Fibroblast of lung (primary cell): ENCODE measurements at regions not wholly inside any gene's neighbourhood (a gene's known extent, or its start where the extent isn't known, plus 50 kb on each side); places are given as distances from the start of the nearest gene placed in this dataset.

Source experiments
- DNase-seq, 2 donors: peaks; one replicate each; pipeline versions ENCODE4 v3.0.0 to v3.0.0-alpha.2; 2010; ENCODE audit warnings: low read depth in 2 of 2
- H2AFZ ChIP-seq: 2 replicates; pipeline ENCODE4 v1.5.1; 2012; ENCODE audit warnings: low read length, control low read depth, inconsistent platforms
- H3K27ac ChIP-seq: 2 replicates; pipeline ENCODE4 v1.5.1; 2011; ENCODE audit warnings: low read length, control low read depth; ENCODE audit not compliant: insufficient read depth
- H3K27me3 ChIP-seq: 2 replicates; pipeline ENCODE4 v1.5.1; 2011; ENCODE audit warnings: mild to moderate bottlenecking, low read length; ENCODE audit not compliant: control insufficient read depth, insufficient read depth
- H3K36me3 ChIP-seq: 2 replicates; pipeline ENCODE4 v1.5.1; 2011; ENCODE audit warnings: low read length; ENCODE audit not compliant: control insufficient read depth, insufficient read depth
- H3K4me1 ChIP-seq: 2 replicates; pipeline ENCODE4 v1.5.1; 2011; ENCODE audit warnings: low read length; ENCODE audit not compliant: control insufficient read depth, insufficient read depth; ENCODE audit errors: extremely low read depth
- H3K4me2 ChIP-seq: 2 replicates; pipeline ENCODE4 v1.5.1; 2011; ENCODE audit warnings: low read length, control low read depth; ENCODE audit not compliant: insufficient read depth; ENCODE audit errors: extremely low read depth
- H3K4me3 ChIP-seq, 4 experiments: fragments of 200-600 bp in 1 of 4; sonication (generic) in 1 of 4; replicated peaks in 1 of 4; 2 replicates each; pipeline ENCODE4 v1.5.1; 2011 to 2016; ENCODE audit warnings: low read length in 4 of 4, low read depth in 3 of 4, mild to moderate bottlenecking in 3 of 4, control low read depth in 2 of 4, inconsistent platforms in 1 of 4, mixed read lengths in 1 of 4; ENCODE audit not compliant: insufficient read depth in 1 of 4; ENCODE audit errors: control extremely low read depth in 1 of 4
- H3K79me2 ChIP-seq: 2 replicates; pipeline ENCODE4 v1.5.1; 2012; ENCODE audit warnings: mild to moderate bottlenecking, low read length, inconsistent platforms; ENCODE audit not compliant: control insufficient read depth, insufficient read depth
- H3K9ac ChIP-seq: 2 replicates; pipeline ENCODE4 v1.5.1; 2011; ENCODE audit warnings: mild to moderate bottlenecking, low read length, control low read depth; ENCODE audit not compliant: insufficient read depth
- H3K9me3 ChIP-seq: 2 replicates; pipeline ENCODE4 v1.5.1; 2012; ENCODE audit warnings: low read depth, low read length; ENCODE audit not compliant: control insufficient read depth, insufficient read depth
- H4K20me1 ChIP-seq: 2 replicates; pipeline ENCODE4 v1.5.1; 2011; ENCODE audit warnings: low read length; ENCODE audit not compliant: control insufficient read depth, insufficient read depth; ENCODE audit errors: extremely low read depth
- EZH2 ChIP-seq: IDR thresholded peaks from 2 replicates; pipeline ENCODE4 v1.5.1; 2012; ENCODE audit warnings: low read length, control low read depth, mild to moderate bottlenecking; ENCODE audit errors: missing control alignments
- TF ChIP-seq, protein P1 (sequence below), 2 donors: IDR thresholded peaks in 1 of 2; conservative IDR thresholded peaks in 1 of 2; 1 replicate in 1 of 2; 2 replicates in 1 of 2; pipeline ENCODE4 v1.5.1; 2011 to 2012; ENCODE audit warnings: low read length in 2 of 2, control low read depth in 1 of 2, inconsistent platforms in 1 of 2, low read depth in 1 of 2, mild to moderate bottlenecking in 1 of 2

DNA sequence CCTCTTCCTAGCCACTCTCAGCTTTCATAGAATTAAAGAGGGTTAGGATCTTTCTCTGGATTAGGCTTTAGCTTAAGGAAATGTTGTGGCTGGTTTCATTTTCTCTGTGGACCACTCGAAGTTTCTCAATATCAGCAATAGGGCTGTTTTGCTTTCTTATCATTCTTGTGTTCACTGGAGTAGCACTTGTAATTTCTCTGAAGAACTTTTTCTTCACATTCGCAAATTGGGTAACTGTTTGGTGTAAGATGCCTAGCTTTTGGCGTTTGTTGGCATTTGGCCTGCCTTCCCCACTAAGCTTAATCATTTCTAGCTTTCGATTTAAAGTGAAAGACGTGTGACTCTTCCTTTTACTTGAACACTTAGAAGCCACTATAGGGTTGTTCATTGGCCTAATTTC lies 210.8 kb upstream of the PROX1 start:
- H4K20me1 ChIP-seq = no peaks in the 10 kb centered on the region
- H2AFZ ChIP-seq = no peak overlapping the region
- H3K27me3 ChIP-seq = no peaks in the 10 kb centered on the region
- H3K79me2 ChIP-seq = no peaks in the 10 kb centered on the region
- TF ChIP-seq, protein P1, sequence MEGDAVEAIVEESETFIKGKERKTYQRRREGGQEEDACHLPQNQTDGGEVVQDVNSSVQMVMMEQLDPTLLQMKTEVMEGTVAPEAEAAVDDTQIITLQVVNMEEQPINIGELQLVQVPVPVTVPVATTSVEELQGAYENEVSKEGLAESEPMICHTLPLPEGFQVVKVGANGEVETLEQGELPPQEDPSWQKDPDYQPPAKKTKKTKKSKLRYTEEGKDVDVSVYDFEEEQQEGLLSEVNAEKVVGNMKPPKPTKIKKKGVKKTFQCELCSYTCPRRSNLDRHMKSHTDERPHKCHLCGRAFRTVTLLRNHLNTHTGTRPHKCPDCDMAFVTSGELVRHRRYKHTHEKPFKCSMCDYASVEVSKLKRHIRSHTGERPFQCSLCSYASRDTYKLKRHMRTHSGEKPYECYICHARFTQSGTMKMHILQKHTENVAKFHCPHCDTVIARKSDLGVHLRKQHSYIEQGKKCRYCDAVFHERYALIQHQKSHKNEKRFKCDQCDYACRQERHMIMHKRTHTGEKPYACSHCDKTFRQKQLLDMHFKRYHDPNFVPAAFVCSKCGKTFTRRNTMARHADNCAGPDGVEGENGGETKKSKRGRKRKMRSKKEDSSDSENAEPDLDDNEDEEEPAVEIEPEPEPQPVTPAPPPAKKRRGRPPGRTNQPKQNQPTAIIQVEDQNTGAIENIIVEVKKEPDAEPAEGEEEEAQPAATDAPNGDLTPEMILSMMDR (conservative IDR thresholded peaks at IDR 0.05 in 1 of 2, IDR thresholded peaks at IDR 0.05 in 1 of 2; ENCODE audit: low read depth in 1 of 2, low read length in 2 of 2) = no peak
- TF ChIP-seq EZH2 = no peak
- no peak overlapping the region for H3K4me3 ChIP-seq
- no peak overlapping the region for H3K4me2 ChIP-seq
- no peak overlapping the region for H3K9ac ChIP-seq
- H3K4me1 ChIP-seq = no peaks in the 10 kb centered on the region
- no peak for DNase-seq
- no peaks in the 10 kb centered on the region for H3K9me3 ChIP-seq
- no peak overlapping the region for H3K27ac ChIP-seq
- no peaks in the 10 kb centered on the region for H3K36me3 ChIP-seq

DNA sequence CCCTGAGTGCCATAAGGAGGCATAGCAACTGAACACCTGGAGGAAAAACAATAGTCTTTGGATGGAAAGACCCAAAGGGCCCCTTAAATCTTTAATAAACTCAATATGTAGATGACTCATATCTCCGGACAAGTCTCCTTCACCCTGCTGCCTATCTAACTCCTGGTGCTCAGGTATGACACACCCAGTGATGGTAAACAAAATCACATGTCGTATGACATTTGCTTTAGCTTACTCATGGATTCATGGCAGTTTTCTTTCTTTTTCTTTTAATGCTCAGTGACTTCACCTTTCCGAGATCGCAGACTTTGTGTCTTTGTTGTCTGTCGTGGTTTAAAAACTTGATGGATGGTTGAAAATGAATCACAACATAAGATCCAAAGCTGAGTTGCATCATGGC lies 208.5 kb upstream of the PROX1 start:
- H3K79me2 ChIP-seq = no peaks in the 10 kb centered on the region
- no peak overlapping the region for H3K4me3 ChIP-seq
- TF ChIP-seq EZH2 = no peak
- TF ChIP-seq, protein P1 (conservative IDR thresholded peaks at IDR 0.05 in 1 of 2, IDR thresholded peaks at IDR 0.05 in 1 of 2; ENCODE audit: low read depth in 1 of 2, low read length in 2 of 2) = no peak
- no peaks in the 10 kb centered on the region for H3K4me1 ChIP-seq
- H4K20me1 ChIP-seq = no peaks in the 10 kb centered on the region
- no peak overlapping the region for H3K27ac ChIP-seq
- DNase-seq = no peak
- H3K27me3 ChIP-seq = no peaks in the 10 kb centered on the region
- no peak overlapping the region for H2AFZ ChIP-seq
- H3K4me2 ChIP-seq = no peak overlapping the region
- H3K9ac ChIP-seq = no peak overlapping the region
- H3K9me3 ChIP-seq = no peaks in the 10 kb centered on the region
- no peaks in the 10 kb centered on the region for H3K36me3 ChIP-seq

DNA sequence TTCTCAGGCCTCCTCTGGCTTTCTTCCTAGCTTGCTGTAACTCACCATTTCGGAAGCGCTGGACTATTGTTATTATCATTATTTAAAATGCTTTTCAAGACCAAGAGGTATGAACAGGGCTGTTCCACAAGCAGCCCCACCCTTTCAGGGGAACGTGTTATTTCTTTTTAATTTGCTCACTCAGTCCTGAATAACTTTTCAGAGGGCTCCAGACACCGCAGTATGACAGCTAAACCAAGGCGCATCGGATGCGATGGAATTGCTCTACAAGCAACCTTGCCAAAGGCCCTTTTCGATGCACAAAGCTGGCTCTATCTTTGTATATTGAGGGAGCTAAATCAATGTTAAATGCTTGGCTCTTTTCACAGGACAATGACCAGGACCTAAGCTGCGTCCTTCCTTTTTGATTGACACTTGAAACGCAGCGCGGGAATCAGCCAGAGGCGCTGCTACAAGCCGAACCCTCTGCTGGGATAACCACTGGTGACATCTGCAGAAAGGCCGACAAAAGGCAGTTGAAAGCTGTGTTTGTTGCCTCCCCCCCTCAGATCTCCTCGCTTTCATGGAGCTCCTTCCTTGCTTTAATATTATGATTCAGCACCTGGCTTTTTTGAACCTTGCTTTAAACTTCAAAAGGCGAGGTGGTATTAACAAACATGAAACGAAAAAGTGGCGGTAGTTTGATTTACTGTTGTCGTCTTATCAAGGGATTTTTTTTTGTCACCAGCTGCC lies 204.7 kb upstream of the PROX1 start:
- Histone ChIP-seq H4K20me1 (no peaks in the 10 kb centered on the region), H3K27ac (no peak overlapping the region), H3K4me1 (no peaks in the 10 kb centered on the region), H3K4me2 (no peak overlapping the region), H3K36me3 (no peaks in the 10 kb centered on the region), H3K9me3 (no peaks in the 10 kb centered on the region), H3K9ac (no peak overlapping the region), H3K27me3 (no peaks in the 10 kb centered on the region), H3K79me2 (no peaks in the 10 kb centered on the region), H2AFZ (no peak overlapping the region), H3K4me3 (no peak overlapping the region)
- no peak for TF ChIP-seq EZH2
- TF ChIP-seq, protein P1 (conservative IDR thresholded peaks at IDR 0.05 in 1 of 2, IDR thresholded peaks at IDR 0.05 in 1 of 2; ENCODE audit: low read depth in 1 of 2, low read length in 2 of 2) = no peak
- DNase-seq = no peak
